ENCODE measurements at regions not wholly inside any gene's neighbourhood (a gene's known extent, or its start where the extent isn't known, plus 50 kb on each side); places are given as distances from the start of the nearest gene placed in this dataset.

DNA sequence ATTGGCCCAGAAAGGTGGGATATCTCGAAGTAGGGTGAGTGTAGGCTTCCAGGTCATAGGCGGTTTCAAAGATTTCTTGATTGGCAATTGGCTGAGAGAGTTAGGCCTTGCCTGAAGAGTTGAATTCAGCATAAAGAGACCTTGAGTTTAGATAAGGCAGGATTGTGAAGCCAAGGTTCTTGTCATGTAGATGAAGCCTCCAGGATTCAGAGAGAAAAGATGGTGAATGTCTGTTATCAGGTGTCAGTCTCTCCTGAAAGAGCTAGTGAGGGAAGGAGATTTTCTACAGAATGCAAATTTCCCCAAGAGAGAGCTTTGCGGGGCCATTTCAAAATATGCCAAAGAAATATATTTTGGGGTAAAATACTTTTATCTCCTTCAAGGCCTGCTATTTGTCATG, 217.0 kb upstream of the TLE3 start (continued):
- TF ChIP-seq E4F1 (IDR thresholded peaks at IDR 0.05; ENCODE audit: borderline replicate concordance, partially characterized antibody) (no peak), HDGF (IDR thresholded peaks at IDR 0.05) (no peak), ZBTB11 (CRISPR knock-in tag; IDR thresholded peaks at IDR 0.05) (no peak), CBX3 (IDR thresholded peaks at IDR 0.05; ENCODE audit: borderline replicate concordance, low read depth) (no peak), SMAD5 (IDR thresholded peaks at IDR 0.05; ENCODE audit: low read depth) (no peak), PKNOX1 (IDR thresholded peaks at IDR 0.05) (no peak)

DNA sequence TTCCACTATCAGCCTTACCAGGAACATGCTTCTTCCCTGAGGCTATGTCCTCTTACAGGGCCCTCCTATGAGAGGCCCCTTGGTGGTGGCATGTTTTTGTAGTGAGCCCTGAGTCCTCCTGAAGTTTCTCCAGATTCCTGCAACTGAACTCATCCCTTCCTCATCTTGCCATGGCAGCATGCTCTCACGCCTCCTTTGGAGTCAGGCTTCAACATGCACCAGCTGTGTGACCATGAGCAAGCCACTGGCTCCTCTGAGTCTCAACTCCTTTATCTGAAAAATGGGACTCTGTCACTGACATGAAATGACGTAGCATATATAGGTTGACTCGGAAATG, 216.3 kb upstream of the TLE3 start:
- RAD21 ChIA-PET (ENCODE audit: unreplicated experiment): no interaction called here
- CTCF ChIA-PET: no interaction called here
- no peaks in the 10 kb centered on the region for H3K79me2 ChIP-seq (ENCODE audit: control insufficient read depth, insufficient read depth, low read length)
- no peaks in the 10 kb centered on the region for H3K9me3 ChIP-seq (replicated peaks; ENCODE audit: control insufficient read depth, insufficient read depth, low read length)
- H3K36me3 ChIP-seq (ENCODE audit: control insufficient read depth in 2 of 2, insufficient read depth in 2 of 2, low read length in 1 of 2): no peaks in the 10 kb centered on the region
- intact Hi-C loops (cut with micrococcal nuclease; ENCODE audit: unreplicated experiment) (no loop called here), in situ Hi-C loops (cut with MboI) (no loop called here)
- POLR2A ChIA-PET: no interaction called here
- no peak overlapping the region for H3K27ac ChIP-seq (ENCODE audit: control insufficient read depth, insufficient read depth)
- BruUV-seq (replicated peaks): no TSS peak
- no peaks in the 10 kb centered on the region for H4K20me1 ChIP-seq (ENCODE audit: control insufficient read depth, insufficient read depth)
- no peak for DNase-seq (ENCODE audit: low read depth, low spot score)
- H3K4me3 ChIP-seq: no peak overlapping the region
- no peak for ATAC-seq
- no peak for FAIRE-seq
- H3K27me3 ChIP-seq (replicated peaks in 1 of 2; ENCODE audit: control insufficient read depth in 2 of 2, insufficient read depth in 2 of 2, low read length in 1 of 2): no peaks in the 10 kb centered on the region; a peak in 3 of 4 replicates
- no peak overlapping the region for H3K4me2 ChIP-seq (ENCODE audit: control insufficient read depth, insufficient read depth)
- peaks cover 8% of the 10 kb centered on the region for H3K4me1 ChIP-seq (ENCODE audit: control insufficient read depth, insufficient read depth, low read length)
- no peak overlapping the region for H2AFZ ChIP-seq (ENCODE audit: control insufficient read depth, low read depth, low read length)
- WGBS (ENCODE audit: insufficient coverage, insufficient replicate concordance, low lambda C conversion rate, missing lambda C conversion rate): 83% methylated on average over 3 of the region's 3 CpGs
- SMC1A ChIA-PET (ENCODE audit: uncharacterized antibody, unreplicated experiment): no interaction called here
- TF ChIP-seq CHD2 (IDR thresholded peaks at IDR 0.05; ENCODE audit: borderline replicate concordance, low read depth, low read length): no peak
- TF ChIP-seq SMAD5 (IDR thresholded peaks at IDR 0.05; ENCODE audit: low read depth): no peak
- TF ChIP-seq IKZF2 (IDR thresholded peaks at IDR 0.05): no peak
- TF ChIP-seq NRF1 (conservative IDR thresholded peaks at IDR 0.05; ENCODE audit: low read depth, low read length): no peak
- no peak for TF ChIP-seq E2F4 (IDR thresholded peaks at IDR 0.05; ENCODE audit: low read depth, low read length)
- no peak overlapping the region for H3K9ac ChIP-seq (ENCODE audit: control insufficient read depth, insufficient read depth, low read length)
